Transverse colon (tissue), 4 donors: ENCODE measurements at regions not wholly inside any gene's neighbourhood (a gene's known extent, or its start where the extent isn't known, plus 50 kb on each side); places are given as distances from the start of the nearest gene placed in this dataset.
"Not testable (repeated sequence)": the region's sequence is repeated elsewhere in the genome, so short reads cannot be mapped to it uniquely, and the experiment has no call there.

Source experiments
- DNase-seq: peaks from one replicate; pipeline ENCODE4 v3.0.0-alpha.2; 2019
- H3K27ac ChIP-seq, 4 donors: fragments of 200-600 bp; sonication (generic); 2 replicates each; pipeline ENCODE4 v1.5.1; 2016 to 2018; ENCODE audit warnings: inconsistent platforms in 4 of 4
- H3K27me3 ChIP-seq: fragments of 200-600 bp; sonication (generic); 2 replicates; pipeline ENCODE4 v1.5.1; 2017; ENCODE audit warnings: inconsistent platforms
- H3K36me3 ChIP-seq, 4 donors: fragments of 200-600 bp; sonication (generic); 2 replicates each; pipeline ENCODE4 v1.5.1; 2017 to 2019; ENCODE audit warnings: inconsistent platforms in 4 of 4
- H3K4me1 ChIP-seq, 4 donors: fragments of 200-600 bp; sonication (generic); 2 replicates each; pipeline ENCODE4 v1.5.1; 2017 to 2020; ENCODE audit warnings: inconsistent platforms in 4 of 4
- H3K4me3 ChIP-seq, 4 donors: fragments of 200-600 bp; sonication (generic); 1 replicate in 1 of 4; 2 replicates in 3 of 4; pipeline versions ENCODE4 v1.5.1 to v1.6.1; 2017 to 2019; ENCODE audit warnings: inconsistent platforms in 4 of 4
- H3K9me3 ChIP-seq, 2 donors: fragments of 200-600 bp; sonication (generic); 2 replicates each; pipeline ENCODE4 v1.5.1; 2017 to 2019; ENCODE audit warnings: inconsistent platforms in 2 of 2
- EP300 ChIP-seq: sonication (generic); formaldehyde crosslinking; IDR thresholded peaks from one replicate; pipeline ENCODE4 v1.6.1; 2017; ENCODE audit warnings: antibody characterized with exemption, low read depth
- POLR2A ChIP-seq: fragments of 450-650 bp; IDR thresholded peaks from one replicate; pipeline ENCODE4 v1.6.1; 2016; ENCODE audit warnings: antibody characterized with exemption, mild to moderate bottlenecking, moderate library complexity
- POLR2AphosphoS5 ChIP-seq, 3 donors: sonication (generic); formaldehyde crosslinking; IDR thresholded peaks; one replicate each; pipeline ENCODE4 v1.6.1; 2016; ENCODE audit warnings: antibody characterized with exemption in 3 of 3
- WGBS, 2 donors: methylation state at CpG; one replicate each; pipeline ENCODE4 v1.1.5; 2018; ENCODE audit warnings: low coverage in 1 of 2; 5-methylcytosine and 5-hydroxymethylcytosine counted together
- in situ Hi-C, 4 donors: fragments of 200-750 bp; cut with MboI; loops; one replicate each; pipeline versions ENCODE4 v1.15.0 to v1.15.1; 2017; ENCODE audit warnings: low sequenced_read_pairs in 3 of 4, low pct_ligation_motif_present in 1 of 4, low pct_unique_long_range_greater_than_20kb in 1 of 4
- intact Hi-C: fragments of 100-400 bp; cut with DNase I; formaldehyde crosslinking; loops from one replicate; pipeline ENCODE4 v1.15.1; 2023; ENCODE audit warnings: low total_unique reads
- TF ChIP-seq, protein P1 (sequence below), 5 experiments: fragments of 200-600 bp in 3 of 5; fragments of 450-650 bp in 2 of 5; sonication (generic) in 3 of 5; IDR thresholded peaks; 1 replicate in 2 of 5; 2 replicates in 3 of 5; pipeline ENCODE4 v1.5.1; 2016 to 2017; ENCODE audit warnings: antibody characterized with exemption in 5 of 5, inconsistent platforms in 3 of 5, mild to moderate bottlenecking in 2 of 5, moderate library complexity in 1 of 5

DNA sequence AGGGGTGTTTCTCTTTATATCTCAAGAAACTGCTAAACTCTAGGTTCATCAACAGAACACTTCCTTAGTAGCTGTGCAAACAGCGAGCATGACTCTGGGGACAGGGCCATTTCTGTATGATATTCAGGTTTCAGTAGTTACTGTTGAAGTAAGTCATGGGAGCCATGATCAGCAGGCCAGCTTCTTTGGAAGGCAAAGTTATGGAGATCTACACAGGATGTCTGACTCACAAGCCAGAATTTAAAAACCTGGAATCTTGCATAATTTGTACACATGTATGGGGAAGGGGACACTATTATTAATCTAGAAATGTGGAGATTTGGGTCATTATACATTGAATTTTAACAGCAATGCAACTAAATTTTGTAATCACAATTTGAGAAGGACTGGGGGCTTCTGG, 187.8 kb upstream of the NR3C2 start:
- no peak overlapping the region for H3K27ac ChIP-seq
- 73 to 100% methylated on average over 1 of the region's 1 CpG for WGBS, 2 donors
- intact Hi-C loops (no loop called here), in situ Hi-C loops (no loop called here)
- no peaks in the 10 kb centered on the region for H3K36me3 ChIP-seq
- peaks cover 0 to 17% (median 8%) of the 10 kb centered on the region in 4 donors for H3K4me1 ChIP-seq
- DNase-seq, result no peak
- no peak overlapping the region for H3K4me3 ChIP-seq
- no peaks in the 10 kb centered on the region for H3K27me3 ChIP-seq
- no peaks in the 10 kb centered on the region for H3K9me3 ChIP-seq
- no peak for TF ChIP-seq POLR2AphosphoS5 (IDR thresholded peaks at IDR 0.05)
- no peak for TF ChIP-seq EP300
- no peak for TF ChIP-seq POLR2A

DNA sequence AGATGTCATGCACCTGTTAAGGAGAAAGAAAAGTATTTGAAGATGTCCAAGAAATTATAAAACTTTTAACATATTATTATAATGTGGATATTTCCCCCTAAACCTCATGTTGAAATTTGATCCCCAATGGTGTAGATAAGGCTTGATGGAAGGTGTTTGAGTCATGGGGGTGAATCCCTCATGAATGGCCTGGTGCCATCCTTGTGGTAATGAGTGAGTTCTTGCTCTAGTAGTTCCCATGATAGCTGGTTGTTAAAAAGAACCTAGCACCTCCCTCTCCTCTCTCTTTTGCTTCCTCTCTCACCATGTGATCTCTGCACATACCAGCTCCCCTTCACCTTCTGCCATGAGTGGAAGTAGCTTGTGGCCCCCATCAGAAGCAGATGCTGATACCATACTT, 176.6 kb upstream of the NR3C2 start:
- Histone ChIP-seq H3K4me3 (no peak overlapping the region), H3K27me3 (no peaks in the 10 kb centered on the region), H3K4me1 (no peaks in the 10 kb centered on the region), H3K27ac (no peak overlapping the region), H3K36me3 (no peaks in the 10 kb centered on the region), H3K9me3 (peaks cover 2 to 3% of the 10 kb centered on the region in 2 donors)
- intact Hi-C loops (no loop called here), in situ Hi-C loops (no loop called here)
- DNase-seq, result no peak
- TF ChIP-seq POLR2AphosphoS5 (IDR thresholded peaks at IDR 0.05), result no peak
- no peak for TF ChIP-seq POLR2A
- no peak for TF ChIP-seq EP300
- TF ChIP-seq, protein P1, sequence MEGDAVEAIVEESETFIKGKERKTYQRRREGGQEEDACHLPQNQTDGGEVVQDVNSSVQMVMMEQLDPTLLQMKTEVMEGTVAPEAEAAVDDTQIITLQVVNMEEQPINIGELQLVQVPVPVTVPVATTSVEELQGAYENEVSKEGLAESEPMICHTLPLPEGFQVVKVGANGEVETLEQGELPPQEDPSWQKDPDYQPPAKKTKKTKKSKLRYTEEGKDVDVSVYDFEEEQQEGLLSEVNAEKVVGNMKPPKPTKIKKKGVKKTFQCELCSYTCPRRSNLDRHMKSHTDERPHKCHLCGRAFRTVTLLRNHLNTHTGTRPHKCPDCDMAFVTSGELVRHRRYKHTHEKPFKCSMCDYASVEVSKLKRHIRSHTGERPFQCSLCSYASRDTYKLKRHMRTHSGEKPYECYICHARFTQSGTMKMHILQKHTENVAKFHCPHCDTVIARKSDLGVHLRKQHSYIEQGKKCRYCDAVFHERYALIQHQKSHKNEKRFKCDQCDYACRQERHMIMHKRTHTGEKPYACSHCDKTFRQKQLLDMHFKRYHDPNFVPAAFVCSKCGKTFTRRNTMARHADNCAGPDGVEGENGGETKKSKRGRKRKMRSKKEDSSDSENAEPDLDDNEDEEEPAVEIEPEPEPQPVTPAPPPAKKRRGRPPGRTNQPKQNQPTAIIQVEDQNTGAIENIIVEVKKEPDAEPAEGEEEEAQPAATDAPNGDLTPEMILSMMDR (IDR thresholded peaks at IDR 0.05), result no peak

DNA sequence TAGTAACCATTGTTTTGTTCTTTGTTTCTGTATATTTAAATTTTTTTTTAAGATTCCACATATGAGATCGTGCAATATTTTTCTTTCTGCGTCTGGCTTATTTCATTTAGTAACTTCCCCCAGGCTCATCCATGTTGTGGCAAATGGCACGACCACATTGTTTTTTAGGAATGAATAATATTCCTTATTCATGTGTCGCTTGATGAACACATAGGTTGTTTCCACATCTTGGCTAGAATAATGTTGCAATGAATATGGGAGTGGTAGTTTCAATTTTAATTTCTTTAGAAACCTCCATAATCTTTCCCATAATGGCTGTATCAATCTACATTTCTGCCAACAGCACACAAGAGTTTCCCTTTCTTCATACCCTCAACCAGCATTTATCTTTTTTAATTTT, 166.8 kb upstream of the NR3C2 start:
- no peak overlapping the region for H3K4me3 ChIP-seq
- in situ Hi-C loops (no loop called here), intact Hi-C loops (no loop called here)
- no peaks in the 10 kb centered on the region for H3K4me1 ChIP-seq
- H3K27ac ChIP-seq, result no peak overlapping the region
- H3K36me3 ChIP-seq, result no peaks in the 10 kb centered on the region
- DNase-seq, result no peak
- whole genome bisulfite sequencing, 2 donors, result 73 to 82% methylated on average over 4 of the region's 4 CpGs
- H3K9me3 ChIP-seq, result no peaks in the 10 kb centered on the region
- H3K27me3 ChIP-seq, result no peaks in the 10 kb centered on the region
- TF ChIP-seq EP300 (no peak), POLR2A (no peak), POLR2AphosphoS5 (IDR thresholded peaks at IDR 0.05) (no peak)
- TF ChIP-seq, protein P1 (IDR thresholded peaks at IDR 0.05), result no peak

DNA sequence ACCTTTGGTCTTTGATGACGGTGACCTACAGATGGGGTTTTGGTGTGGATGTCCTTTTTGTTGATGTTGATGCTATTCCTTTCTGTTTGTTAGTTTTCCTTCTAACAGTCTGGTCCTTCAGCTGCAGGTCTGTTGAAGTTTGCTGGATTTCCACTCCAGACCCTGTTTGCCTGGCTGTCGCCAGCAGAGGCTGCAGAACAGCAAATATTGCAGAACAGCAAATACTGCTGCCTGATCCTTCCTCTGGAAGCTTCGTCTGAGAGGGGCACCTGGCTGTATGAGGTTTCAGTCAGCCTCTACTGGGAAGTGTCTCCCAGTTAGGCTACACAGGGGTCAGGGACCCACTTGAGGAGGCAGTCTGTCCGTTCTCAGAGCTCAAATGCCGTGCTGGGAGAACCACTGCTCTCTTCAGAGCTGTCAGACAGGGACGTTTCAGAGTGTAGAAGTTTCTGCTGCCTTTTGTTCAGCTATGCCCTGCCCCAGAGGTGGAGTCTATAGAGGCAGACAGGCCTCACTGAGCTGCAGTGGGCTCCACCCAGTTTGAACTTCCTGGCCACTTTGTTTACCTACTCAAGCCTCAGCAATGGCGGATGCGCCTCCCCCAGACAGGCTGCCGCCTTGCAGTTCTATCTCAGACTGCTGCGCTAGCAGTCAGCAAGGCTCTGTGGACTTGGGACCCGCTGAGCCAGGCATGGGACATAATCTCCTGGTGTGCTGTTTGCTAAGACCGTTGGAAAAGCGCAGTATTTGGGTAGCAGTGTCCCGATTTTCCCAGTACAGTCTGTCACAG, 156.4 kb upstream of the NR3C2 start:
- H3K4me3 ChIP-seq, H3K36me3 ChIP-seq, intact Hi-C loops, H3K4me1 ChIP-seq, H3K27ac ChIP-seq, in situ Hi-C loops, DNase-seq, H3K9me3 ChIP-seq, H3K27me3 ChIP-seq: not testable (repeated sequence)
- WGBS, 2 donors, result 83 to 91% methylated on average over 9 to 14 of the region's 14 CpGs

DNA sequence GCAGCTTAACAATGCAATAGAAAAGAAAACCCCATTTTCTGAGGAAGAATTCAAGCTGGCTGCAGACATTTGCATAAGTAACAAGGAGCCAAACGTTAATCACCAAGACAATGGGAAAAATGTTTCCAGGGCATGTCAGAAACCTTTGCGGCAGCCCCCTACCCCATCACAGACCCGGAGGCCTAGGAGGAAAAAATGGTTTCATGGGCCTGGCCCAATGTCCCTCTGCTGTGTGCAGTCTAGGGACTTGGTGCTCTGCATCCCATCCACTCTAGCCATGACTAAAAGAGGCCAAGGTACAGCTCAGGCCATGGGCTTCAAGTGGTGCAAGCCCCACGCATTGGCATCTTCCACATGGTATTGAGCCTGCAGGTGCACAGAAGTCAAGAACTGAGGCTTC, 147.0 kb upstream of the NR3C2 start:
- TF ChIP-seq EP300 (no peak), POLR2A (no peak), POLR2AphosphoS5 (IDR thresholded peaks at IDR 0.05) (no peak)
- TF ChIP-seq, protein P1 (IDR thresholded peaks at IDR 0.05), result no peak
- DNase-seq, result no peak
- peaks cover 3 to 4% of the 10 kb centered on the region in 2 donors for H3K9me3 ChIP-seq
- no peaks in the 10 kb centered on the region for H3K27me3 ChIP-seq
- intact Hi-C loops (no loop called here), in situ Hi-C loops (no loop called here)
- H3K36me3 ChIP-seq, result no peaks in the 10 kb centered on the region
- 84 to 89% methylated on average over 3 to 4 of the region's 4 CpGs for WGBS, 2 donors
- no peak overlapping the region for H3K27ac ChIP-seq
- H3K4me1 ChIP-seq, result no peaks in the 10 kb centered on the region
- H3K4me3 ChIP-seq, result no peak overlapping the region
